Kidney glomerular epithelial cell (primary cell): ENCODE measurements at regions not wholly inside any gene's neighbourhood (a gene's known extent, or its start where the extent isn't known, plus 50 kb on each side); places are given as distances from the start of the nearest gene placed in this dataset.

Experiments used
- DNase-seq: peaks from one replicate; lab custom pipeline; 2025; lab: John Stamatoyannopoulos, UW

DNA sequence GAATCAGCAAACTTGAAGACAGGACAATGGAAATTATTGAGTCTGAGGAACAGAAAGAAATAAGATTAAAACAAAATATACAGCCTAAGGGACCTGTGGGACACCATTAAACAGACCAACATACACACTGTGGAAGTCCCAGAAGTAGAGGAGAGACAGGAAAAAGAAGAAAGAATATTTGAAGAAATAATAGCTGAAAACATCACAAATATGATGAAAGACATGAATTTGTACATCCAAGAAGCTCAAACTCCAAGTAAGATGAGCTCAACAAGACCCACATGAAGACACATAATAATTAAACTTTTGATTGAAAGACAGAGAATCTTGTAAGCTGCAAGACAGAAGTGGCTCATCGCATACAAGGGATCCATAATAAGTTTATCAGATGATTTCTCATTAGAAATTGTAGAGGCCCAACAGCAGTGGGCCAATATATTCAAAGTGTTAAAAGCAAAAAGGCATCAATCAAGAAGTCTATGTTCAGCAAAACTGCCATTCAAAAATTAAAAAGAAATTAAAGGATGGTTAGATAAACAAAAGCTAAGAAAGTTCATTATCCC lies 311.3 kb upstream of the ADGRL2 start:
- DNase-seq: no peak

DNA sequence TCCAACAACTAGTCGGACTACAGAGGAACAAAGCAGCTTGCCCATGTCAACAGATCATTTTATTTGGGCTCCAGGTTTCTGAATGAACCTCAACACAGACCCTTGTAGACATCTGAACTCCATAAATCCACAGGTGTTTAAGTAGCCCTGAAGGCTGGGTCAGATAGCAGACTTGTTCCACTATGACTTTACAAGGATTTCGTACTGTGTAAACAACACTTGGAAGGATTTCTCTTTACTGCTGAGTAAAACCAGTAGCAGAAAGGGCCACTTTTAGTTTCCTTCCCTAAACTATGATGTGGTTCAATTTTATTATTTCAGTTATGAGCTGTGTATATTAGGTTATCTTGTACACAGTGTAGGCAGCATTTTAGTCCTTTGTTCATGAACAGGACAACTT lies 316.4 kb upstream of the ADGRL2 start:
- DNase-seq: no peak

DNA sequence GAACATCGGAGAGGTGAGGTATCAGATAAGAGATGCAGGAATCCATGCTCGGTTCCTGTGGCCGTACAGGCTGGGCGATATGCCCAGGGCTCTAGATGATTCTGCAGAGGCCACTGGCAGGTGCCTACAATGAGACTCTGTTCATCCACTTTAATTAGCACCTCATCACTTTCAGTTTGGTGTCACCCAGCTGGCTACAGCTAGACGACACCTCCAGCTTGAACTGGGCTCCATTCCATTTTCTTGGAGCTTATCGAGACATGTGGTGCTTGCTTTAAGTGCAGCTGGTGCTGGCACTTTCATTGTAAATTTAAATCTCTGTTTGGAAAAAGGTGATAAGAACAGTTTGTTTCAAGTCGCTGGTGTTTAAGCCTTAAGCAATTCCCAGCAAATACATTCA lies 322.5 kb upstream of the ADGRL2 start:
- no peak for DNase-seq

DNA sequence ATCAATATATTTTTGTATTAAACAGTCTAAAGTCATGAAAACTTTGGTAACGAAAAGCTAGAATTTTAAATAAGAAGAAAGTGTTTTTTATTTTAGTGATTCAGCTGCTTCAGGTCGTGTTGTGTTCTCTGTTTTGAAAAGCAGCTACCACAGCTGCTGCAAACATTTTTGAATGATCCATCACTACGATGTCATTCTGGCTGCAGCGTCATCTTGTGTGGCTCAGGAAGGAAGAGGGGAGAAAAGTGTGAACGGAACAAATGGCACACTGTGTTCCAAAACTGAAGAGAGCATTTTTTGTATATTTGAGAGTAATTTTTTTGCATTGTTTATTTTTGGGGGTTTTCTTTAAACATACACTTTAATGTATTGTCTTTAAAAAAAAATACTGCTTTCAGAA lies 323.0 kb upstream of the ADGRL2 start:
- no peak for DNase-seq

- no peak for DNase-seq
Observed at GRCh38 chr1:81472387-81472786, 328.3 kb upstream of the ADGRL2 start.

GRCh38 chr1:81471255-81471654 lies 329.5 kb upstream of the ADGRL2 start:
- DNase-seq: no peak

GRCh38 chr1:81470275-81470674 lies 330.5 kb upstream of the ADGRL2 start:
- DNase-seq: no peak

DNA sequence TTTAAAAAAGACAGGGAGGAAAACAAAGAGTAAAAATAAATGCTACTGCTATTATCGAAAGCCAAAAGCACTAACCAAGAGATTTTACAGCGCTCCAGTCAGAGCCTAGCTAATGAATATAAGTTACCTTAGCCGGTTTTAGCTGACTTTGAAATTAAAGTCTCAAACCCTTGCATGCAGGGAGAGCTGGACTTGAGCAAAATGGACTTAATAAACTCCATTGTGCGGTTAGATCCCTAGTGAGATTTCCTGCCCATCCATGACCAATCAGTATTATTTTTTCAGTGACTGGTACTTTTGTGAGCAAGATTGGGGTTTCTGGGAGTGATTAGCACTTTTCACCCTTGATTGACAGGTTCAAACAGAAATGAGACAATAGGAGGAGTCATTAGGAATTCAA lies 333.4 kb upstream of the ADGRL2 start:
- DNase-seq: no peak

GRCh38 chr1:81466961-81467360 lies 333.8 kb upstream of the ADGRL2 start:
- no peak for DNase-seq

- no peak for DNase-seq
Observed at GRCh38 chr1:81463936-81464837, 336.5 kb upstream of the ADGRL2 start.

- no peak for DNase-seq
Observed at GRCh38 chr1:81459043-81459442, 341.7 kb upstream of the ADGRL2 start.

DNA sequence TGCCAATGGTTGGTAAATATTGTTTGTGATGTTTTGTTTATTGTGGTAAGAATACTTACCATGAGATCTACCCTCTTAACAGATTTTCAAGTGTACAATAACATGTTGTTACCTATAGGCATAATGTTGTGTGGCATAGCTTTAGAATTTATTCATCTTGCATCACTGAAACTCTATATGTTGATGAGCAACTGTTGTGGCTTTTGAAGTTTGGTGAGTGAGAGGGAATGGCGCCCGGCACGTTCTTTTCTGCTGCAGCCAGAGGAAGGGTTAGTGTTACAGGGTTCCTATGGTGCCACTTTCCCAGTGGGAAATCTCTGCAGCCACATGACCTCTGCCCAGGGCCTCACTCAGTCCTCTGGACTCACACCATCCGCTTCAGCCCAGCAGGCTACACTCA lies 342.5 kb upstream of the ADGRL2 start:
- DNase-seq: no peak

GRCh38 chr1:81455481-81455880 lies 345.3 kb upstream of the ADGRL2 start:
- no peak for DNase-seq

- no peak for DNase-seq
Observed at GRCh38 chr1:81453971-81454370, 346.8 kb upstream of the ADGRL2 start.

DNA sequence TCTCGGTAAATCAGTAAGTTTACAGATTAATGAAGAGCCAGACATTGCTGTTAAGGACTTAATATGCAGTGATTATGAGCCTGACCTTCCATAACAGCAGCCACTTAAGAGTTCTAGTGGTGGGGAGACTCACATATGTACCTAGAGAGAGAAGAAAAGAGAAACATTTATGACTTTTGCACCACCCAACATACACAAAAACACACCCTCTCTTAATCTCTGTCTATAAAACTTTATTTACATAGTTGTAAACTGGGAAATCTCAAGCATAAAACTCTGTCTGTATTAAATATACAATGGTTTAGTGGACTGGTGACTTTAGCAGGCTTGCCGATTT lies 347.4 kb upstream of the ADGRL2 start:
- no peak for DNase-seq

DNA sequence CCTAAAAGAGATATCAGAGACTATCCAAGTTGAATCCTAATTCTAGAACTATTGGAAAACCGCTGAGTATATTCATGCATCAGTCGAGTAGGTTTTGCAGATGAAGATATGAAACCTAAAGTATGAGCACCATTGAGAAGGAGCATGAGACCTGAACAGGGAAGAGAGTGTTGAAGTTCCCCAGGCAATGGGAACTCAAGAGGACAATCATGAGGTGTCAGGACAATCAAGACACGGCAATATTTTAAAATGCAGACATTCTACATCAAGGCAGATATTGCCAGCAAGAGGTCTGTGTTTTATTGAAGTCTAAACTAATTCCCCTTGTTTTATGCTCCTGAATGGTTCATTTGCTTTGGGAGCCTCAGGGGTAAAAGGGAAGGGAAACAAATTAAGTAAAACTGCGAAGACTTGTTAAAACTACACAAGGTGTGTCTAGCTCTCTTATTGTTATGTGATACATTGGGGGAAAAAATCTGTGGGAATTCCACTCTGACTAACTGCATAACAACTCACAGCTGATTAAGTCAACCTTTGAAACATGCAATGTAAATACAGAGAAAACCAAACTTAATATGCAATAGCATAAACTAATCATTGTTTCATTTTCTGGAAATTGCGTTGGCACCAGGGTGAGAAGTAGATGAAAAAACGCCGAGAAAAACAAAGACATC lies 347.9 kb upstream of the ADGRL2 start:
- peak; percentile 53 for DNase-seq

- no peak for DNase-seq
Observed at GRCh38 chr1:81449786-81450185, 350.9 kb upstream of the ADGRL2 start.

DNA sequence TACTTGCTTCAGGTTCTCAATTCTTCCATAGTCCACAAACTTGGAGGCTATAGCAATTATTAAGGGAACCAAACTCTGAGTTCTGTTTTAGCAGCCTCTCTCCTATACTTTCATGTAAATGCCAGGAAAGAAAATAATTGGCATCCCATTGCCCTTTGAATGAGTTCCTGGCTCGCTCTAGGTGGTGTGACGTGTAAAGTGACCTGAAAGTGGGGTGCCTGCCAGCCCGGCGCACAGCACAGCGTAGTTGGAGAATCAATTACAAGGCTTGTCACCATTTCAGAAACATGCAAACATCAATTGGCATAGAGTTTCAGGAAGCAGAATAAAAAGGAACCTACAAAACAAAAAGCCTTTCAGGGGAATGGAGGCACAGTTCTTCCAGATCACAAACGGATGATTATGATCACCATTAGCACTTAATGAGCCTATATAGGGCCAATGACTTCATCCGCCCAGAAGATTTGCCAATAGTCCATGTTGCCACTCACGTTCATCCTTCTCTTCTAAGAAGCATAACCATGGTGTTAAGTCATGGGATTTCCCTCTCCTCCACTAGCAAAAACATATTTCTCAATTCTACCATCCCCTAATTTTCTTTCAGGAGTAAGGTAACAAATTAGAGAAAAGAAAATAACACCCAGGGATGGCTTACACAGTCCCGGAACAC lies 354.6 kb upstream of the ADGRL2 start:
- DNase-seq: no peak

- no peak for DNase-seq
Observed at GRCh38 chr1:81443288-81443687, 357.4 kb upstream of the ADGRL2 start.

DNA sequence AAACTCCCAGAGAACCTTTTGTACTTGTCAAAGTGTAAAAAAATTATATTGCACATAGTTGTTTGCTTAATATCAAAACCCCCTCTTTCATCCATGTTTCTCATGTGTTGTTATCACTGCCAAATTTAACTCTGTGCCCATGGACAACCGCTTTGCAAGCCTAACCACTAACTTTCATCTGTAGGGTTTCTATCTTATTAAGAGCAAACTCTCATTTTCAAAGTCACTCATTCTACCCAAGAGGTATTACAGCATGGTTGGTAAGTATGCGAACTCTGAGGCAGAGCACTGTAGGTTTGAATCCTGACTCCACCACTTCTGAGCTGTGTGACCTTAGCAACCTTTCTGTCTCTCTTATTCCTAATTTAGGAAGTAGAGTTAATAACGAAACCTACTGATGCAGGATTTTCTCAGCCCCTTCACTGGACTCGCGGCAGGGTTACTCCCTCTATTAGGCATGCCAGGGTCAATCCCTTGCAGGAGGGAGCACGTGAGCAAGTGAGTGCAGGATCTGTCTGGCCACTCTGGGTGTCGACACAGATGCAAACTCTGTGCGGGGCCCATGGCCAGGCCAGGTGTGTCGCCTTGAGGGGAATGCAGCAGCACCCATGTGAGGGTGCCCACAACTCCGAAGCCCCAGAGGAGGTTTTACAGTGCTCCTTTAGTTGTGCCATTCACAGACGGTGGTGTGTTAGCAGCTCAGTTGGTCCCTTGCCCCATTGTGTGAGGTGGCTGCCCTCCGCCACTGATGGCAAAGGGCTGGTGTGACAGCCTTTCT lies 361.5 kb upstream of the ADGRL2 start:
- no peak for DNase-seq

- no peak for DNase-seq
Observed at GRCh38 chr1:81437649-81438048, 363.1 kb upstream of the ADGRL2 start.

GRCh38 chr1:81437213-81437612 lies 363.5 kb upstream of the ADGRL2 start:
- DNase-seq: no peak
